Adrenal gland (tissue), 5 donors: ENCODE measurements at regions not wholly inside any gene's neighbourhood (a gene's known extent, or its start where the extent isn't known, plus 50 kb on each side); places are given as distances from the start of the nearest gene placed in this dataset.

Source experiments
- POLR2A ChIP-seq, 2 donors: fragments of 450-650 bp; IDR thresholded peaks; one replicate each; pipeline ENCODE4 v1.6.1; 2017; ENCODE audit warnings: antibody characterized with exemption in 2 of 2, mild to moderate bottlenecking in 2 of 2, moderate library complexity in 1 of 2
- TF ChIP-seq, protein P1 (sequence below), 6 experiments: fragments of 450-650 bp in 4 of 6; fragments of 200-600 bp in 2 of 6; sonication (generic) in 1 of 6; IDR thresholded peaks; 1 replicate in 5 of 6; 2 replicates in 1 of 6; pipeline versions ENCODE4 v1.5.1 to v1.8.0; 2016 to 2021; ENCODE audit warnings: antibody characterized with exemption in 6 of 6, mild to moderate bottlenecking in 2 of 6, moderate library complexity in 1 of 6
- donor health status: DM: no; HTN: no; CAD: no.

- TF ChIP-seq, protein P1, sequence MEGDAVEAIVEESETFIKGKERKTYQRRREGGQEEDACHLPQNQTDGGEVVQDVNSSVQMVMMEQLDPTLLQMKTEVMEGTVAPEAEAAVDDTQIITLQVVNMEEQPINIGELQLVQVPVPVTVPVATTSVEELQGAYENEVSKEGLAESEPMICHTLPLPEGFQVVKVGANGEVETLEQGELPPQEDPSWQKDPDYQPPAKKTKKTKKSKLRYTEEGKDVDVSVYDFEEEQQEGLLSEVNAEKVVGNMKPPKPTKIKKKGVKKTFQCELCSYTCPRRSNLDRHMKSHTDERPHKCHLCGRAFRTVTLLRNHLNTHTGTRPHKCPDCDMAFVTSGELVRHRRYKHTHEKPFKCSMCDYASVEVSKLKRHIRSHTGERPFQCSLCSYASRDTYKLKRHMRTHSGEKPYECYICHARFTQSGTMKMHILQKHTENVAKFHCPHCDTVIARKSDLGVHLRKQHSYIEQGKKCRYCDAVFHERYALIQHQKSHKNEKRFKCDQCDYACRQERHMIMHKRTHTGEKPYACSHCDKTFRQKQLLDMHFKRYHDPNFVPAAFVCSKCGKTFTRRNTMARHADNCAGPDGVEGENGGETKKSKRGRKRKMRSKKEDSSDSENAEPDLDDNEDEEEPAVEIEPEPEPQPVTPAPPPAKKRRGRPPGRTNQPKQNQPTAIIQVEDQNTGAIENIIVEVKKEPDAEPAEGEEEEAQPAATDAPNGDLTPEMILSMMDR (IDR thresholded peaks at IDR 0.05) = no peak
- TF ChIP-seq POLR2A (IDR thresholded peaks at IDR 0.05) = no peak
Measured at GRCh38 chr14:89089330-89089729, 264.9 kb downstream of the TTC8 start.
